ENCODE measurements at regions not wholly inside any gene's neighbourhood (a gene's known extent, or its start where the extent isn't known, plus 50 kb on each side); places are given as distances from the start of the nearest gene placed in this dataset.
"Not testable (repeated sequence)": the region's sequence is repeated elsewhere in the genome, so short reads cannot be mapped to it uniquely, and the experiment has no call there.

GRCh38 chr4:42205541-42205940, 53.1 kb upstream of the BEND4 start:
- Histone ChIP-seq H3K4me3 (no peak overlapping the region), H3K9me3 (ENCODE audit: low read depth, low read length) (no peaks in the 10 kb centered on the region), H3K36me3 (ENCODE audit: insufficient read depth, low read length) (no peaks in the 10 kb centered on the region), H3K27ac (no peak overlapping the region), H3K9ac (ENCODE audit: insufficient read length) (no peak overlapping the region)
- DNase-seq (ENCODE audit: low read depth, low spot score) = no peak
- TF ChIP-seq POLR2AphosphoS5 (IDR thresholded peaks at IDR 0.05; ENCODE audit: borderline replicate concordance, low read depth, low read length) = no peak
- no peak for TF ChIP-seq FOXP2 (optimal IDR thresholded peaks at IDR 0.05; ENCODE audit: control extremely low read depth, extremely low read length, insufficient read depth)
- no peak for TF ChIP-seq EZH2 (IDR thresholded peaks at IDR 0.05)

GRCh38 chr4:42216664-42217063, 64.2 kb upstream of the BEND4 start:
- Histone ChIP-seq H3K36me3 (ENCODE audit: insufficient read depth, low read length) (no peaks in the 10 kb centered on the region), H3K9me3 (ENCODE audit: low read depth, low read length) (no peaks in the 10 kb centered on the region), H3K27ac (no peak overlapping the region), H3K9ac (ENCODE audit: insufficient read length) (no peak overlapping the region), H3K4me3 (no peak overlapping the region)
- no peak for DNase-seq (ENCODE audit: low read depth, low spot score)
- TF ChIP-seq EZH2 (IDR thresholded peaks at IDR 0.05) = no peak
- no peak for TF ChIP-seq FOXP2 (optimal IDR thresholded peaks at IDR 0.05; ENCODE audit: control extremely low read depth, extremely low read length, insufficient read depth)

DNA sequence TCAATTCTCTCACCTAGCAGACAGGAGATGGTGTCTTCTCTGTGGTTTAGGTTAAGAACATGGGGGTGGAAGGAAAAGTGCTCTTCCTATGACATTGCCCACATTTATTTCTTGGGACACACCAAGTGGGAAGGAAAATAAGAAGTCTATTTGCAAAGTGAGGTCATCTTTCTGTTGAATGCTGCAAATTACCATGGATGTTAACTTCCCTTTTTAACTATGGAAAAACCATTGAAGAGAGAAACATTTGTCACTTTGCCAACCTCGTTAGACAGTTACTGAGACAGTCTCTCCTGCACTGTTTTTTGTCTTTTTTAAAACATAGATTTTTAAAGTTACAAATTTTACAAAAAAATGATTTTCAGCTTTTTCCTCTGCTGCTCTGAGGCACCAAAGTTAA, 72.8 kb upstream of the BEND4 start:
- H3K9ac ChIP-seq (ENCODE audit: insufficient read length) = no peak overlapping the region
- no peak overlapping the region for H3K4me3 ChIP-seq
- H3K9me3 ChIP-seq (ENCODE audit: low read depth, low read length) = no peaks in the 10 kb centered on the region
- H3K27ac ChIP-seq = no peak overlapping the region
- TF ChIP-seq FOXP2 (optimal IDR thresholded peaks at IDR 0.05; ENCODE audit: control extremely low read depth, extremely low read length, insufficient read depth) (no peak), EZH2 (IDR thresholded peaks at IDR 0.05) (no peak), POLR2AphosphoS5 (IDR thresholded peaks at IDR 0.05; ENCODE audit: borderline replicate concordance, low read depth, low read length) (no peak)
- no peak for DNase-seq (ENCODE audit: low read depth, low spot score)
- no peaks in the 10 kb centered on the region for H3K36me3 ChIP-seq (ENCODE audit: insufficient read depth, low read length)

DNA sequence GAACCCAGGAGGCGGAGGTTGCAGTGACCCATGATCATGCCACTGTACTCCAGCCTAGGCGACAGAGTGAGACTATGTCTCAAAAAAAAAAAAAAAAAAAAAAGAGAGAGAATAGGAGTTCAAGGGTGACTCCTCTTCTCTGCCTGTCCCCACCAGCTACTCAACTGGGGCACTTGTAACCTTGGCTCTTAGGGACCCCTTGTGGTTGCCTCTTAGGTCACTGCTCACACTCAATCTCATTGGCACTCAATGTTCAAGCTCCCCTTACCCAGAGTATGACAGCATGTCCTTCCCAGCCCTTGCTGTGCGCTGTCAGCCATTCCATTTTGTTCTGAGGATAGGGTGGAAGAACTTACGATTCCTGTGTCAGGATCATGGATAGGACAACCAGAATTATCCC, 82.4 kb upstream of the BEND4 start:
- no peak overlapping the region for H3K4me3 ChIP-seq
- DNase-seq (ENCODE audit: low read depth, low spot score) = no peak
- H3K36me3 ChIP-seq (ENCODE audit: insufficient read depth, low read length) = no peaks in the 10 kb centered on the region
- TF ChIP-seq EZH2 (IDR thresholded peaks at IDR 0.05) (no peak), FOXP2 (optimal IDR thresholded peaks at IDR 0.05; ENCODE audit: control extremely low read depth, extremely low read length, insufficient read depth) (no peak), POLR2AphosphoS5 (IDR thresholded peaks at IDR 0.05; ENCODE audit: borderline replicate concordance, low read depth, low read length) (no peak)
- no peaks in the 10 kb centered on the region for H3K9me3 ChIP-seq (ENCODE audit: low read depth, low read length)
- no peak overlapping the region for H3K9ac ChIP-seq (ENCODE audit: insufficient read length)
- H3K27ac ChIP-seq = no peak overlapping the region

- no peak overlapping the region for H3K27ac ChIP-seq
- TF ChIP-seq EZH2 (IDR thresholded peaks at IDR 0.05) (no peak), POLR2AphosphoS5 (IDR thresholded peaks at IDR 0.05; ENCODE audit: borderline replicate concordance, low read depth, low read length) (no peak), FOXP2 (optimal IDR thresholded peaks at IDR 0.05; ENCODE audit: control extremely low read depth, extremely low read length, insufficient read depth) (no peak)
- no peak overlapping the region for H3K9ac ChIP-seq (ENCODE audit: insufficient read length)
These were observed 83.0 kb upstream of the BEND4 start for GRCh38 chr4:42235304-42236021.

GRCh38 chr4:42237010-42237409, 84.6 kb upstream of the BEND4 start:
- Histone ChIP-seq H3K9me3 (ENCODE audit: low read depth, low read length) (no peaks in the 10 kb centered on the region), H3K36me3 (ENCODE audit: insufficient read depth, low read length) (no peaks in the 10 kb centered on the region), H3K9ac (ENCODE audit: insufficient read length) (no peak overlapping the region), H3K27ac (no peak overlapping the region), H3K4me3 (no peak overlapping the region)
- no peak for TF ChIP-seq EZH2 (IDR thresholded peaks at IDR 0.05)
- TF ChIP-seq FOXP2 (optimal IDR thresholded peaks at IDR 0.05; ENCODE audit: control extremely low read depth, extremely low read length, insufficient read depth) = no peak
- no peak for TF ChIP-seq POLR2AphosphoS5 (IDR thresholded peaks at IDR 0.05; ENCODE audit: borderline replicate concordance, low read depth, low read length)
- no peak for DNase-seq (ENCODE audit: low read depth, low spot score)

More at GRCh38 chr4:42235304-42236021, 83.0 kb upstream of the BEND4 start:
- Histone ChIP-seq H3K36me3 (ENCODE audit: insufficient read depth, low read length) (no peaks in the 10 kb centered on the region), H3K4me3 (no peak overlapping the region), H3K9me3 (ENCODE audit: low read depth, low read length) (no peaks in the 10 kb centered on the region)
- DNase-seq (ENCODE audit: low read depth, low spot score) = no peak

DNA sequence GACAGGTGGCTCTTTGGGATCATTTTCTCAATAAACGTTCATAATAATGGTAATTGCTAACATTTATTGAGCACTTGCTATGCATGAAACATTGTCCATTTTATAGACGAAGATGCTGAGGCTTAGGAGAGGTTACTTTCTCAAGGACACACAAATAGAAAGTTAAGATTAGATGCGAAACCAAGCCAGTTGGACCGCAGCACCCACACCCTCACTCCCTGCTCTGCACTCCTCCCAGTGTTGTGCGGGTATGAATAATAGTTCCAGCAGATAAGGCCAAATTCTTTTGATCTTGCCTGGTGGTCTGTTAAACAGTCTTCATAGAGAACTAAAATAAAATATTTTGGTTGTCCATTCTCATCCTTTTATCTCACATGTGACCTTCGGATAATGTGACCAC, 85.0 kb upstream of the BEND4 start:
- Histone ChIP-seq H3K9ac (ENCODE audit: insufficient read length) (no peak overlapping the region), H3K4me3 (no peak overlapping the region), H3K36me3 (ENCODE audit: insufficient read depth, low read length) (no peaks in the 10 kb centered on the region), H3K9me3 (ENCODE audit: low read depth, low read length) (no peaks in the 10 kb centered on the region), H3K27ac (no peak overlapping the region)
- DNase-seq (ENCODE audit: low read depth, low spot score) = no peak
- no peak for TF ChIP-seq POLR2AphosphoS5 (IDR thresholded peaks at IDR 0.05; ENCODE audit: borderline replicate concordance, low read depth, low read length)
- TF ChIP-seq FOXP2 (optimal IDR thresholded peaks at IDR 0.05; ENCODE audit: control extremely low read depth, extremely low read length, insufficient read depth) = no peak
- no peak for TF ChIP-seq EZH2 (IDR thresholded peaks at IDR 0.05)

DNA sequence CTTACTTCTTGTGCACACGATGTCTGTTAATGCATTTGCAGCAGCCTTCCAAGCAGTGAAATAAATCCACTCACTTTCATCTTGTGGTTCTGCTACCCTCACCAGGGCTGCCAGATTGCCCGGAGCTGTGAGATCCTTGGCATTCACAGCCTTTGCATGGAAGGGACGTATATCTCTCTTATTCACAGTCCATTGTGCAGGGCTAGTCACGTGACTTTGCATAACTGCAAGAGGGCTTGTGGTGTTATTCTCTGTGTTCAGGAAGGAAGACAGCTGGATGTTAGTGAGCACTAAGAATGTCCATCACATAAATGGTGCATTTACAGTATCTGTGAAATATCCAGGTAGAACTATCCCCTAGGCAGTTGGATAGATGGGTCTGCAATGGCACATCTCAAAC, 96.5 kb upstream of the BEND4 start:
- TF ChIP-seq FOXP2 (optimal IDR thresholded peaks at IDR 0.05; ENCODE audit: control extremely low read depth, extremely low read length, insufficient read depth) (no peak), POLR2AphosphoS5 (IDR thresholded peaks at IDR 0.05; ENCODE audit: borderline replicate concordance, low read depth, low read length) (no peak), EZH2 (IDR thresholded peaks at IDR 0.05) (no peak)
- no peak overlapping the region for H3K9ac ChIP-seq (ENCODE audit: insufficient read length)
- DNase-seq (ENCODE audit: low read depth, low spot score) = no peak
- no peak overlapping the region for H3K4me3 ChIP-seq
- no peak overlapping the region for H3K27ac ChIP-seq
- H3K36me3 ChIP-seq (ENCODE audit: insufficient read depth, low read length) = no peaks in the 10 kb centered on the region
- H3K9me3 ChIP-seq (ENCODE audit: low read depth, low read length) = no peaks in the 10 kb centered on the region

DNA sequence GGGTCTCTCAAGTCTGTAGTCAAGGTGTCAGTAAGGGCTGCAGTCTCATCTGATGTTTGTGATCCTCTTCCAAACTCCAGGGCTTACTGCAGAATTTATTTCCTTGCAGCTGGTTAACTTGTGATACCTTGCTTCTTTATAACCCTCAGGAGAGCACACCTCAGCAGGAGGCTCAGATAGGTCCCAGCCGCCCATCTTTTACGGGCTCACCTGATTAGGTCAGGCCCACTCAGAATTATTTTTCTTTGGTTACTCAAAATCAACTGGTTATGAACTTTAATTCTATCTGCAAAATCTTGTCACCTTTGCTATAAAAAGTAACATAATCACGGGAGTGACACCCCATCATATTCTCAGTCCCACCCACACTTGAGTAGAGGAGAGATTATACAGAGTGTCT, 99.9 kb upstream of the BEND4 start:
- no peak for TF ChIP-seq FOXP2 (optimal IDR thresholded peaks at IDR 0.05; ENCODE audit: control extremely low read depth, extremely low read length, insufficient read depth)
- no peak for TF ChIP-seq EZH2 (IDR thresholded peaks at IDR 0.05)
- TF ChIP-seq POLR2AphosphoS5 (IDR thresholded peaks at IDR 0.05; ENCODE audit: borderline replicate concordance, low read depth, low read length) = no peak
- H3K9me3 ChIP-seq (ENCODE audit: low read depth, low read length) = no peaks in the 10 kb centered on the region

GRCh38 chr4:42257645-42258044, 105.2 kb upstream of the BEND4 start:
- not testable (repeated sequence) for H3K27ac ChIP-seq; H3K9me3 ChIP-seq (ENCODE audit: low read depth, low read length); H3K9ac ChIP-seq (ENCODE audit: insufficient read length); H3K36me3 ChIP-seq (ENCODE audit: insufficient read depth, low read length); H3K4me3 ChIP-seq; DNase-seq (ENCODE audit: low read depth, low spot score)

More for the DNA sequence above, 99.9 kb upstream of the BEND4 start:
- no peak for DNase-seq (ENCODE audit: low read depth, low spot score)
- no peak overlapping the region for H3K9ac ChIP-seq (ENCODE audit: insufficient read length)
- no peak overlapping the region for H3K27ac ChIP-seq
- H3K36me3 ChIP-seq (ENCODE audit: insufficient read depth, low read length) = no peaks in the 10 kb centered on the region
- H3K4me3 ChIP-seq = no peak overlapping the region

Data from SK-N-MC (cell line).